WERI-Rb-1 (cell line): ENCODE measurements at regions not wholly inside any gene's neighbourhood (a gene's known extent, or its start where the extent isn't known, plus 50 kb on each side); places are given as distances from the start of the nearest gene placed in this dataset.

ENCODE experiments used
- DNase-seq: peaks from one replicate; pipeline ENCODE4 v3.0.0-alpha.2; 2020
- H3K27ac ChIP-seq: fragments of 250-450 bp; sonication (Bioruptor Pico); 2 replicates; pipeline ENCODE4 v1.5.1; 2020; ENCODE audit warnings: mild to moderate bottlenecking, moderate library complexity
- H3K27me3 ChIP-seq: fragments of 250-450 bp; sonication (Bioruptor Pico); 2 replicates; pipeline ENCODE4 v1.5.1; 2021; ENCODE audit warnings: mild to moderate bottlenecking, low read depth, moderate library complexity; ENCODE audit not compliant: insufficient read depth, severe bottlenecking
- H3K36me3 ChIP-seq: fragments of 250-450 bp; sonication (Bioruptor Pico); 2 replicates; pipeline ENCODE4 v1.5.1; 2020; ENCODE audit warnings: mild to moderate bottlenecking, moderate library complexity
- H3K4me3 ChIP-seq: 2 replicates; pipeline ENCODE4 v1.5.1; 2011; ENCODE audit warnings: low read depth, mild to moderate bottlenecking, control low read depth, low read length
- H3K9me3 ChIP-seq: fragments of 250-450 bp; sonication (Bioruptor Pico); 2 replicates; pipeline ENCODE4 v1.5.1; 2021; ENCODE audit warnings: mild to moderate bottlenecking, moderate library complexity; ENCODE audit not compliant: severe bottlenecking
- CTCF ChIP-seq: IDR thresholded peaks from 2 replicates; pipeline ENCODE4 v1.5.1; 2011; ENCODE audit warnings: low read depth, mild to moderate bottlenecking, control low read depth, inconsistent platforms, low read length

DNA sequence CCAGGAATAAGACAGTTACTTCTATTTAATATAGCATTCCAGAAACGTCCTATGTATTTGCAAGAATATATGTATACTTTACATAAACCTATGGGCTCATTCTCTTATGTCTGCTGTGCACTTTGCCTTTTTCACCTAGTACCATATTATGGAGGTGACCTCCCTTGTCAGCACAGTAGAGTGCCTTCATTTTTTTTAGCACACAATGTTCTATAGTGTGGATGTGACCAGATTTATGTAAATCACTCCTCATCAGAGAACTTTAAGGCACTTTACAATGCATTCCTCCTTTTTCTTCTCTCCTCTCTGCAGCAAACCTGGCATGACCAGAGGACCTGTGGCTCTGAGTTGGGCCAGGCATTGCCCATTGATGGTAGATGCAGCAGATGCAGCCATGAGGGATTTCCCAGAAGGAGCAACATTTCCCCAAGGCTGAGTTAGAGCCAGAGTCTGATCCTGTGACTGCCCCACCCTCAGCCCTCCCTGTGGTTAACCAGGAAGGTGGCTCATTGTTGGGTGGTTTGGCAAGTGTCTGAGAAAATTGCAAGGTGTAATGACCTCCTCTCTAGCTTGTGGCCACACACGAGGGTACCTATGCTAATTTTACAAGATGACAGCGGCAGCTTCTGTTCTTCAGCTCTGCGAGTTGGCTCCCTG, 76.5 kb upstream of the DLX2 start:
- no peaks in the 10 kb centered on the region for H3K27me3 ChIP-seq
- H3K27ac ChIP-seq: no peak overlapping the region
- no peak for DNase-seq
- H3K4me3 ChIP-seq: no peak overlapping the region
- no peaks in the 10 kb centered on the region for H3K9me3 ChIP-seq
- no peaks in the 10 kb centered on the region for H3K36me3 ChIP-seq
- no peak for TF ChIP-seq CTCF

GRCh38 chr2:172181840-172182239, 79.1 kb upstream of the DLX2 start:
- Histone ChIP-seq H3K9me3 (no peaks in the 10 kb centered on the region), H3K4me3 (no peak overlapping the region), H3K27ac (no peak overlapping the region), H3K36me3 (no peaks in the 10 kb centered on the region), H3K27me3 (no peaks in the 10 kb centered on the region)
- DNase-seq: no peak
- TF ChIP-seq CTCF: no peak

DNA sequence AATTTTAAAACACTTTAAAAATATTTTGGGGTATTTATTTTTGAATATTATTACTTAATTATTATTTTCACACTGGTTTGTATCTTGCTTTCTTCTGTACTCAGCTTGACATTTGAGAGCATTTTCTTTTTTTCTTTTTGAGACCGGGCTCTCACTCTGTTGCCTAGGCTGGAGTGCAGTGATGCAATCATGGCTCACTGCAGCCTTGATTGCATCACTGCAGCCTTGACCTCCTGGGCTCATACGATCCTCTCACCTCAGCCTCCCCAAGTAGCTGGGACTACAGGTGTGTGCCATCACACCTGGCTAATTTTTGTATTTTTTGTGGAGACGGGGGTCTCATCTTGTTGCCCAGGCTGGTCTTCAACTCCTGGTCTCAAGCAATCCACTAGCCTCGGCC, 79.9 kb upstream of the DLX2 start:
- no peak overlapping the region for H3K4me3 ChIP-seq
- DNase-seq: no peak
- H3K9me3 ChIP-seq: no peaks in the 10 kb centered on the region
- H3K27me3 ChIP-seq: no peaks in the 10 kb centered on the region
- no peak overlapping the region for H3K27ac ChIP-seq
- TF ChIP-seq CTCF: no peak
- H3K36me3 ChIP-seq: no peaks in the 10 kb centered on the region

DNA sequence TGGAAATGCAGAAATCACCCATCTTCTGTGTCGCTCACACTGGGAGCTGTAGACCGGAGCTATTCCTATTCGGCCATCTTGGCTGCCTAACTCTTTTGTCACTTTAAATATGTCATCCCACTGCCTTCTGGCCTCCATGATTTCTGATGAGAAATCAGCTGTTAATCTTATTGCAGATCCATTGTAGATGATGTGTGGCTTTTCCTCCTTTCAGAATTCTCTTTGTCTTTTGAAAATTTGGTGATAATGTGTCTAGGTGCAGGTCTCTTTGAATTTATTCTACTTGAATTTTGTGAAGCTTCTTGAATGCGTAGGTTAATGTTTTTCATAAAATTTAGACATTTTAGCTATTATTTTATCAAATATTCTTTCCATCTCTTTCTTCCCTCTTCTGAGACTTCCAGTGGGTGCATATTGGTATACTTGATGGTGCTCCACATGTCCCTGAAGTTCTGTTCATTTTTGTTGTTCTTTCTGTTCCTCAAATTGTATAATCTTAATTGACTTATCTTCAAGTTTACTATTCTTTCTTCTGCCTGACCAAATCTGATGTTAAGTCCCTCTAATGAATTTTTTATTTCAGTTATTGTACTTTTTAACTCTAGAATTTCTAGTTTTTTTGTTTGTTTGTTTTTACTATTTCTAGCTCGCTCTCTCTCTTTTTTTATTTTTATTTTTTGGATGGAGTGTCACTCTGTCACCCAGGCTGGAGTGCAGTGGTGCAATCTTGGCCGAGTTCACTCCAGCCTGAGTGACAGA, 90.8 kb upstream of the DLX2 start:
- H3K27ac ChIP-seq: no peak overlapping the region
- no peak overlapping the region for H3K4me3 ChIP-seq
- DNase-seq: no peak
- no peak for TF ChIP-seq CTCF
- H3K9me3 ChIP-seq: peaks cover 16% of the 10 kb centered on the region
- no peaks in the 10 kb centered on the region for H3K36me3 ChIP-seq
- no peaks in the 10 kb centered on the region for H3K27me3 ChIP-seq

- TF ChIP-seq CTCF: no peak
- Histone ChIP-seq H3K27me3 (no peaks in the 10 kb centered on the region), H3K4me3 (no peak overlapping the region), H3K27ac (no peak overlapping the region), H3K36me3 (no peaks in the 10 kb centered on the region), H3K9me3 (peaks cover 29% of the 10 kb centered on the region)
- no peak for DNase-seq
Observed at GRCh38 chr2:172195836-172196376, 93.2 kb upstream of the DLX2 start.
